Smooth muscle cell (in vitro differentiated cells): ENCODE measurements at regions not wholly inside any gene's neighbourhood (a gene's known extent, or its start where the extent isn't known, plus 50 kb on each side); places are given as distances from the start of the nearest gene placed in this dataset.

Source experiments
- DNase-seq: peaks from one replicate; lab custom pipeline; 2025; ENCODE audit not compliant: unreplicated experiment; lab: John Stamatoyannopoulos, UW
- H2AFZ ChIP-seq: fragments of 200-600 bp; sonication (generic); 2 replicates; pipeline ENCODE4 v1.6.0; 2016; ENCODE audit warnings: antibody characterized with exemption, low read depth, mild to moderate bottlenecking
- H3F3A ChIP-seq: fragments of 200-600 bp; sonication (generic); 2 replicates; pipeline ENCODE4 v1.6.0; 2017; ENCODE audit warnings: antibody characterized with exemption, low read depth
- H3K27ac ChIP-seq: fragments of 200-600 bp; sonication (generic); 2 replicates; pipeline ENCODE4 v1.5.1; 2016; ENCODE audit warnings: low read depth, mild to moderate bottlenecking
- H3K27me3 ChIP-seq: fragments of 200-600 bp; sonication (generic); 2 replicates; pipeline ENCODE4 v1.6.1; 2016; ENCODE audit warnings: low read depth, mild to moderate bottlenecking
- H3K36me3 ChIP-seq: fragments of 200-600 bp; sonication (generic); 2 replicates; pipeline ENCODE4 v1.5.1; 2016; ENCODE audit warnings: low read depth
- H3K4me1 ChIP-seq: fragments of 200-600 bp; sonication (generic); 2 replicates; pipeline ENCODE4 v1.5.1; 2016; ENCODE audit warnings: low read depth
- H3K4me2 ChIP-seq: fragments of 200-600 bp; sonication (generic); 2 replicates; pipeline ENCODE4 v1.6.0; 2016; ENCODE audit warnings: mild to moderate bottlenecking
- H3K4me3 ChIP-seq: fragments of 200-600 bp; sonication (generic); 2 replicates; pipeline ENCODE4 v1.5.1; 2016; ENCODE audit warnings: mild to moderate bottlenecking
- H3K79me2 ChIP-seq: fragments of 200-600 bp; sonication (generic); 2 replicates; pipeline ENCODE4 v1.6.0; 2016; ENCODE audit warnings: low read depth, mild to moderate bottlenecking
- H3K9ac ChIP-seq: fragments of 200-600 bp; sonication (generic); 2 replicates; pipeline ENCODE4 v1.6.0; 2016; ENCODE audit warnings: low read depth
- H3K9me3 ChIP-seq: fragments of 200-600 bp; sonication (generic); replicated peaks from 2 replicates; pipeline ENCODE4 v1.5.1; 2016; ENCODE audit warnings: low read depth
- H4K20me1 ChIP-seq: fragments of 200-600 bp; sonication (generic); 2 replicates; pipeline ENCODE4 v1.6.0; 2016; ENCODE audit warnings: low read depth
- CTCF ChIP-seq: fragments of 200-600 bp; sonication (generic); IDR thresholded peaks from 2 replicates; pipeline ENCODE4 v1.5.1; 2017; ENCODE audit warnings: borderline replicate concordance, mild to moderate bottlenecking, antibody characterized with exemption; ENCODE audit not compliant: insufficient read depth, poor library complexity, severe bottlenecking
- WGBS: methylation state at CpG from one replicate; pipeline ENCODE4 v1.1.7; 2016; ENCODE audit warnings: low lambda C conversion rate; 5-methylcytosine and 5-hydroxymethylcytosine counted together

GRCh38 chr1:79460773-79461436, 454.4 kb upstream of the ADGRL4 start:
- no peak overlapping the region for H2AFZ ChIP-seq
- no peaks in the 10 kb centered on the region for H4K20me1 ChIP-seq
- H3K4me1 ChIP-seq = no peaks in the 10 kb centered on the region
- 85% methylated on average over 3 of the region's 3 CpGs for WGBS
- DNase-seq = no peak
- H3K27me3 ChIP-seq = no peaks in the 10 kb centered on the region
- no peak overlapping the region for H3K4me3 ChIP-seq
- no peak overlapping the region for H3K27ac ChIP-seq
- H3K9ac ChIP-seq = no peak overlapping the region
- no peaks in the 10 kb centered on the region for H3F3A ChIP-seq
- H3K4me2 ChIP-seq = no peak overlapping the region
- H3K36me3 ChIP-seq = no peaks in the 10 kb centered on the region
- no peak for TF ChIP-seq CTCF
- H3K9me3 ChIP-seq = no peaks in the 10 kb centered on the region
- no peaks in the 10 kb centered on the region for H3K79me2 ChIP-seq

- Histone ChIP-seq H3K36me3 (no peaks in the 10 kb centered on the region), H3K79me2 (no peaks in the 10 kb centered on the region), H3K4me1 (no peaks in the 10 kb centered on the region), H3K9ac (no peak overlapping the region), H3K9me3 (no peaks in the 10 kb centered on the region), H2AFZ (no peak overlapping the region), H3K4me3 (no peak overlapping the region), H3F3A (no peaks in the 10 kb centered on the region), H3K4me2 (no peak overlapping the region), H4K20me1 (no peaks in the 10 kb centered on the region), H3K27ac (no peak overlapping the region), H3K27me3 (no peaks in the 10 kb centered on the region)
- 86% methylated on average over 5 of the region's 5 CpGs for WGBS
- DNase-seq = no peak
- TF ChIP-seq CTCF = no peak
Observed at GRCh38 chr1:79457562-79458224, 451.2 kb upstream of the ADGRL4 start.

- Histone ChIP-seq H3K27me3 (no peaks in the 10 kb centered on the region), H3K27ac (no peak overlapping the region), H3K36me3 (no peaks in the 10 kb centered on the region), H3K4me1 (no peaks in the 10 kb centered on the region), H3K79me2 (no peaks in the 10 kb centered on the region), H3K4me3 (no peak overlapping the region), H3K9me3 (no peaks in the 10 kb centered on the region), H3F3A (no peaks in the 10 kb centered on the region), H3K4me2 (no peak overlapping the region), H2AFZ (no peak overlapping the region), H3K9ac (no peak overlapping the region), H4K20me1 (no peaks in the 10 kb centered on the region)
- 89% methylated on average over 2 of the region's 2 CpGs for WGBS
- no peak for TF ChIP-seq CTCF
- DNase-seq = no peak
Observed at GRCh38 chr1:79448426-79448825, 441.9 kb upstream of the ADGRL4 start.

- 78% methylated on average over 2 of the region's 2 CpGs for WGBS
- no peaks in the 10 kb centered on the region for H3K9me3 ChIP-seq
- H3K4me3 ChIP-seq = no peak overlapping the region
- peak overlapping the region; percentile 72 for H2AFZ ChIP-seq
- no peak overlapping the region for H3K27ac ChIP-seq
- no peaks in the 10 kb centered on the region for H3K36me3 ChIP-seq
- no peak overlapping the region for H3K4me2 ChIP-seq
- H3K4me1 ChIP-seq = no peaks in the 10 kb centered on the region
- no peaks in the 10 kb centered on the region for H4K20me1 ChIP-seq
- H3K27me3 ChIP-seq = no peaks in the 10 kb centered on the region
- no peak overlapping the region for H3K9ac ChIP-seq
- no peak for TF ChIP-seq CTCF
- no peaks in the 10 kb centered on the region for H3K79me2 ChIP-seq
- no peaks in the 10 kb centered on the region for H3F3A ChIP-seq
- DNase-seq = no peak
Observed at GRCh38 chr1:79441238-79441637, 434.7 kb upstream of the ADGRL4 start.
